Activated T-cell treated with anti-CD3 and anti-CD28 coated beads, Interleukin-2, amount 50 U/mL, for 1 hour (primary cell): ENCODE measurements at regions not wholly inside any gene's neighbourhood (a gene's known extent, or its start where the extent isn't known, plus 50 kb on each side); places are given as distances from the start of the nearest gene placed in this dataset.

ENCODE experiments used
- DNase-seq: peaks from one replicate; pipeline ENCODE4 v3.0.0-alpha.2; 2020

GRCh38 chr10:4064489-4064888, 279.5 kb upstream of the KLF6 start:
- DNase-seq, result no peak

GRCh38 chr10:4063717-4064116, 278.7 kb upstream of the KLF6 start:
- no peak for DNase-seq

GRCh38 chr10:4062751-4063150, 277.7 kb upstream of the KLF6 start:
- DNase-seq, result no peak

- no peak for DNase-seq
Observed at GRCh38 chr10:4062072-4062471, 277.1 kb upstream of the KLF6 start.

- no peak for DNase-seq
Observed at GRCh38 chr10:4061441-4061951, 276.5 kb upstream of the KLF6 start.

GRCh38 chr10:4059471-4060138, 274.6 kb upstream of the KLF6 start:
- DNase-seq, result no peak

- DNase-seq, result no peak
Observed at GRCh38 chr10:4058514-4059029, 273.6 kb upstream of the KLF6 start.

- DNase-seq, result no peak
Observed at GRCh38 chr10:4057725-4058513, 272.9 kb upstream of the KLF6 start.

GRCh38 chr10:4057021-4057420, 272.0 kb upstream of the KLF6 start:
- no peak for DNase-seq

GRCh38 chr10:4054656-4055435, 269.8 kb upstream of the KLF6 start:
- DNase-seq, result no peak

GRCh38 chr10:4053940-4054339, 268.9 kb upstream of the KLF6 start:
- DNase-seq, result no peak

GRCh38 chr10:4051641-4052151, 266.7 kb upstream of the KLF6 start:
- DNase-seq, result no peak

- no peak for DNase-seq
Observed at GRCh38 chr10:4051011-4051640, 266.1 kb upstream of the KLF6 start.

- no peak for DNase-seq
Observed at GRCh38 chr10:4050061-4050460, 265.1 kb upstream of the KLF6 start.

GRCh38 chr10:4049348-4049747, 264.3 kb upstream of the KLF6 start:
- DNase-seq, result no peak

- no peak for DNase-seq
Observed at GRCh38 chr10:4048236-4048864, 263.3 kb upstream of the KLF6 start.

GRCh38 chr10:4046712-4047354, 261.8 kb upstream of the KLF6 start:
- DNase-seq, result no peak

GRCh38 chr10:4046030-4046429, 261.0 kb upstream of the KLF6 start:
- no peak for DNase-seq

GRCh38 chr10:4043897-4044665, 259.1 kb upstream of the KLF6 start:
- DNase-seq, result no peak

GRCh38 chr10:4041635-4042034, 256.6 kb upstream of the KLF6 start:
- DNase-seq, result no peak

GRCh38 chr10:4038000-4038399, 253.0 kb upstream of the KLF6 start:
- no peak for DNase-seq
